ENCODE measurements at regions not wholly inside any gene's neighbourhood (a gene's known extent, or its start where the extent isn't known, plus 50 kb on each side); places are given as distances from the start of the nearest gene placed in this dataset.

DNA sequence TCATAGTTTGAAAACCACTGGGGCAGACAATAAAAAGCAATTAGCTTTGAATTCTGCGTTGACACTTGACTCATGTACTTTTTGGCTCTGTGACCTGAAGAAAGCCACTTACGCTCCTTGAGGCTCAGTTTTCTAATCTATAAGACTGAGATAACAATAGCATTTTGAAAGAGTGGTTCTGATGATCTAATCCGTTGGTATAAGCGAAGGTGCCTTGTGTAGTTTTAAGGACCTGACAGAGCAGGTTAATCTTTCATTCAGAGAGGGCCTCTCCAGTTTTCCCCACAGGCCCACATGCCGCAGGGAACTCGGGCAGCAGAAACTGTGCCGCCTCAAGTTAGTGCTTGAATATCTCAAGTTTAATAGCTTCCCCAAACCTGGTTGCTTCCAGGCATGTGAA lies 306.0 kb upstream of the GBE1 start:
- TF ChIP-seq CTCF (IDR thresholded peaks at IDR 0.05; ENCODE audit: borderline replicate concordance, insufficient read depth, low read depth, low read length), result no peak
- H3K4me3 ChIP-seq (ENCODE audit: low read depth, low read length), result no peak overlapping the region

GRCh38 chr3:82058809-82059208 lies 297.4 kb upstream of the GBE1 start:
- H3K4me3 ChIP-seq (ENCODE audit: low read depth, low read length), result no peak overlapping the region
- TF ChIP-seq CTCF (IDR thresholded peaks at IDR 0.05; ENCODE audit: borderline replicate concordance, insufficient read depth, low read depth, low read length), result no peak

- TF ChIP-seq CTCF (IDR thresholded peaks at IDR 0.05; ENCODE audit: borderline replicate concordance, insufficient read depth, low read depth, low read length), result no peak
- no peak overlapping the region for H3K4me3 ChIP-seq (ENCODE audit: low read depth, low read length)
Measured at GRCh38 chr3:82055792-82056191, 294.3 kb upstream of the GBE1 start.

DNA sequence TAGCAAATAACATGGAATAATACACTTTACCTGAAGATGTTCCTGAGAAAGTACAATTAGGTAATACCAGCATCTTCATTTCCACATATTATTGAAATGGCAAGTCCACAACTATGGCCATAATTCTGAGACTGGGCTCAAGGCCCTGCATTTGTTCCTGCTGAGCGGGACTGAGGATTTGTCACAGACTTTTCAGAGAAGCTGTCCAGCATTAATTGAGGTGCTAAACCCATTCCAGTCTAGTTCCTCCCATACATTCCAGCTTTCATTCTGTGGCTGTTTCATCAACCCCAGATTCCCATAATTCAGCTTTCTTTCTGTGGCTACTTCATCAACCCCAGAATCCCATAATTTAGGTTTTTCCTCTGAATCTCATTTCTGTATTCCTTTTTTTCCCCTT lies 293.4 kb upstream of the GBE1 start:
- H3K4me3 ChIP-seq (ENCODE audit: low read depth, low read length), result no peak overlapping the region
- no peak for TF ChIP-seq CTCF (IDR thresholded peaks at IDR 0.05; ENCODE audit: borderline replicate concordance, insufficient read depth, low read depth, low read length)

- no peak for TF ChIP-seq CTCF (IDR thresholded peaks at IDR 0.05; ENCODE audit: borderline replicate concordance, insufficient read depth, low read depth, low read length)
- H3K4me3 ChIP-seq (ENCODE audit: low read depth, low read length), result no peak overlapping the region
Measured at GRCh38 chr3:82053236-82053635, 291.8 kb upstream of the GBE1 start.

- no peak for TF ChIP-seq CTCF (IDR thresholded peaks at IDR 0.05; ENCODE audit: borderline replicate concordance, insufficient read depth, low read depth, low read length)
- no peak overlapping the region for H3K4me3 ChIP-seq (ENCODE audit: low read depth, low read length)
Measured at GRCh38 chr3:82050382-82050781, 288.9 kb upstream of the GBE1 start.

DNA sequence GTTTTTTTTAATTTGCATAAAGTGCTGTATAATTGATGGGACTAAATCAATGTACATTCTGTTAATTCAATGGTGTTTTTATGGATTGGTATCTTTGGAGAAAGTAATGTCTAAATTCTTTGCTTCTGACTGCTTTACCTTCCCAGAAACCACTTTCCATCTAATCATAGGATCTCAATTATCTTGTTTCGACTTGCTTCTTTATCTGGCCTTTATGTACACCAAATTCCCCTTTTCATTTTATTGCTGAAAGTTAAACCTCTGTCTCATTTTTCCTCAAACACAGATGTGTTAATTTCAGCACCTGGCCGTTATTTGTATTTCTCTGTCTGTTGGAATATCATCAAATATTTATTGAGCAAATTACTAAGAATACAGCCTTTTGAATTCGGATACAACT lies 287.3 kb upstream of the GBE1 start:
- no peak overlapping the region for H3K4me3 ChIP-seq (ENCODE audit: low read depth, low read length)
- TF ChIP-seq CTCF (IDR thresholded peaks at IDR 0.05; ENCODE audit: borderline replicate concordance, insufficient read depth, low read depth, low read length), result no peak

All from GM12875 (cell line).